Effector CD8-positive, alpha-beta T cell (primary cell): ENCODE measurements at regions not wholly inside any gene's neighbourhood (a gene's known extent, or its start where the extent isn't known, plus 50 kb on each side); places are given as distances from the start of the nearest gene placed in this dataset.

Experiments
- DNase-seq: peaks from one replicate; lab custom pipeline; 2025; lab: John Stamatoyannopoulos, UW

GRCh38 chr6:134525190-134525868, 207.4 kb upstream of the SGK1 start:
- DNase-seq = no peak

GRCh38 chr6:134523903-134524650, 206.2 kb upstream of the SGK1 start:
- no peak for DNase-seq

- DNase-seq = no peak
These were observed 205.1 kb upstream of the SGK1 start for GRCh38 chr6:134523051-134523450.

- DNase-seq = no peak
These were observed 203.2 kb upstream of the SGK1 start for GRCh38 chr6:134521116-134521501.

GRCh38 chr6:134520181-134521115, 202.5 kb upstream of the SGK1 start:
- no peak for DNase-seq

- peak; percentile 2 for DNase-seq
These were observed 201.6 kb upstream of the SGK1 start for GRCh38 chr6:134519465-134519864.

GRCh38 chr6:134517868-134518267, 200.0 kb upstream of the SGK1 start:
- no peak for DNase-seq

- DNase-seq = no peak
These were observed 199.3 kb upstream of the SGK1 start for GRCh38 chr6:134517145-134517658.

GRCh38 chr6:134516582-134516981, 198.7 kb upstream of the SGK1 start:
- DNase-seq = no peak

- no peak for DNase-seq
These were observed 198.1 kb upstream of the SGK1 start for GRCh38 chr6:134515986-134516385.

GRCh38 chr6:134512981-134513391, 195.1 kb upstream of the SGK1 start:
- no peak for DNase-seq

- DNase-seq = no peak
These were observed 194.2 kb upstream of the SGK1 start for GRCh38 chr6:134511984-134512683.

- no peak for DNase-seq
These were observed 193.0 kb upstream of the SGK1 start for GRCh38 chr6:134510920-134511319.

GRCh38 chr6:134510142-134510541, 192.2 kb upstream of the SGK1 start:
- no peak for DNase-seq

GRCh38 chr6:134508862-134509498, 191.1 kb upstream of the SGK1 start:
- no peak for DNase-seq

- no peak for DNase-seq
These were observed 188.2 kb upstream of the SGK1 start for GRCh38 chr6:134506162-134506561.

GRCh38 chr6:134503585-134504281, 185.8 kb upstream of the SGK1 start:
- no peak for DNase-seq

- no peak for DNase-seq
These were observed 185.0 kb upstream of the SGK1 start for GRCh38 chr6:134502614-134503549.

- DNase-seq = no peak
These were observed 178.0 kb upstream of the SGK1 start for GRCh38 chr6:134495890-134496248.
